DND-41 (cell line): ENCODE measurements at regions not wholly inside any gene's neighbourhood (a gene's known extent, or its start where the extent isn't known, plus 50 kb on each side); places are given as distances from the start of the nearest gene placed in this dataset.

Experiments
- ATAC-seq: fragments of 200-7000 bp; cut with Tn5 transposase; 3 replicates; pipeline ENCODE4 v1.9.1; 2021; ENCODE audit warnings: low read depth; ENCODE audit not compliant: insufficient read depth
- DNase-seq: peaks from one replicate; pipeline ENCODE4 v3.0.0-alpha.2; 2020
- H2AFZ ChIP-seq: 2 replicates; pipeline ENCODE4 v1.6.0; 2012; ENCODE audit warnings: low read depth, low read length
- H3K27ac ChIP-seq: 2 replicates; pipeline ENCODE4 v1.5.1; 2012; ENCODE audit warnings: low read length, inconsistent platforms
- H3K27me3 ChIP-seq: fragments of 200-600 bp; sonication (generic); 2 replicates; pipeline ENCODE4 v1.6.0; 2012; ENCODE audit warnings: low read length, mild to moderate bottlenecking, inconsistent platforms; ENCODE audit not compliant: insufficient read depth, poor library complexity
- H3K36me3 ChIP-seq: 2 replicates; pipeline ENCODE4 v1.5.1; 2012; ENCODE audit warnings: low read length, inconsistent platforms; ENCODE audit not compliant: insufficient read depth
- H3K4me1 ChIP-seq: 2 replicates; pipeline ENCODE4 v1.5.1; 2012; ENCODE audit warnings: mild to moderate bottlenecking, low read length; ENCODE audit not compliant: insufficient read depth
- H3K4me2 ChIP-seq: 2 replicates; pipeline ENCODE4 v1.6.0; 2012; ENCODE audit warnings: mild to moderate bottlenecking, moderate library complexity, low read length, inconsistent platforms; ENCODE audit not compliant: insufficient read depth
- H3K4me3 ChIP-seq, 2 experiments: fragments of 200-600 bp in 1 of 2; shearing (Covaris generic) in 1 of 2; 2 replicates each; pipeline ENCODE4 v1.5.1; 2012 to 2016; ENCODE audit warnings: inconsistent platforms in 2 of 2, low read length in 2 of 2, mild to moderate bottlenecking in 2 of 2, low read depth in 1 of 2, moderate library complexity in 1 of 2
- H3K79me2 ChIP-seq: 2 replicates; pipeline ENCODE4 v1.6.0; 2012; ENCODE audit warnings: low read length, inconsistent platforms; ENCODE audit not compliant: insufficient read depth
- H3K9ac ChIP-seq: 2 replicates; pipeline ENCODE4 v1.6.0; 2012; ENCODE audit warnings: low read depth, mild to moderate bottlenecking, inconsistent platforms, low read length, moderate library complexity
- H3K9me3 ChIP-seq: 2 replicates; pipeline ENCODE4 v1.5.1; 2012; ENCODE audit warnings: low read length, moderate library complexity, mild to moderate bottlenecking, inconsistent platforms; ENCODE audit not compliant: insufficient read depth, severe bottlenecking
- H4K20me1 ChIP-seq: 2 replicates; pipeline ENCODE4 v1.6.0; 2012; ENCODE audit warnings: low read length; ENCODE audit not compliant: insufficient read depth
- CTCF ChIP-seq: IDR thresholded peaks from 2 replicates; pipeline ENCODE4 v1.5.1; 2012; ENCODE audit warnings: borderline replicate concordance, low read length, moderate library complexity, mild to moderate bottlenecking; ENCODE audit not compliant: poor library complexity, severe bottlenecking; ENCODE audit errors: extremely low read depth
- EZH2 ChIP-seq: IDR thresholded peaks from 3 replicates; pipeline ENCODE4 v1.6.1; 2012; ENCODE audit warnings: borderline replicate concordance, low read depth, mild to moderate bottlenecking, moderate library complexity, low read length, inconsistent platforms; ENCODE audit not compliant: severe bottlenecking

GRCh38 chr6:113630738-113631535 lies 226.2 kb upstream of the MARCKS start:
- H3K4me1 ChIP-seq: no peaks in the 10 kb centered on the region
- DNase-seq (no peak), ATAC-seq (no peak)
- no peak overlapping the region for H2AFZ ChIP-seq
- no peak overlapping the region for H3K27ac ChIP-seq
- H3K4me2 ChIP-seq: no peak overlapping the region
- H3K4me3 ChIP-seq: no peak overlapping the region
- H3K36me3 ChIP-seq: no peaks in the 10 kb centered on the region
- TF ChIP-seq EZH2 (no peak), CTCF (no peak)
- no peaks in the 10 kb centered on the region for H3K9me3 ChIP-seq
- no peaks in the 10 kb centered on the region for H3K27me3 ChIP-seq
- H3K79me2 ChIP-seq: no peaks in the 10 kb centered on the region
- H3K9ac ChIP-seq: no peak overlapping the region
- H4K20me1 ChIP-seq: no peaks in the 10 kb centered on the region

GRCh38 chr6:113631666-113632065 lies 225.5 kb upstream of the MARCKS start:
- Histone ChIP-seq H3K4me3 (no peak overlapping the region), H3K27me3 (no peaks in the 10 kb centered on the region), H3K27ac (no peak overlapping the region), H4K20me1 (no peaks in the 10 kb centered on the region), H3K4me1 (no peaks in the 10 kb centered on the region), H3K36me3 (no peaks in the 10 kb centered on the region), H3K9me3 (no peaks in the 10 kb centered on the region), H2AFZ (no peak overlapping the region), H3K9ac (no peak overlapping the region), H3K4me2 (no peak overlapping the region), H3K79me2 (no peaks in the 10 kb centered on the region)
- ATAC-seq (no peak), DNase-seq (no peak)
- no peak for TF ChIP-seq CTCF
- no peak for TF ChIP-seq EZH2

GRCh38 chr6:113632220-113632864 lies 224.8 kb upstream of the MARCKS start:
- Histone ChIP-seq H2AFZ (no peak overlapping the region), H3K4me3 (no peak overlapping the region), H3K36me3 (no peaks in the 10 kb centered on the region), H3K79me2 (no peaks in the 10 kb centered on the region), H3K4me2 (no peak overlapping the region), H3K27me3 (no peaks in the 10 kb centered on the region), H3K4me1 (no peaks in the 10 kb centered on the region), H3K27ac (no peak overlapping the region), H3K9me3 (no peaks in the 10 kb centered on the region), H4K20me1 (no peaks in the 10 kb centered on the region), H3K9ac (no peak overlapping the region)
- no peak for DNase-seq
- no peak for TF ChIP-seq EZH2
- TF ChIP-seq CTCF: no peak
- ATAC-seq: no peak
